ENCODE measurements at regions not wholly inside any gene's neighbourhood (a gene's known extent, or its start where the extent isn't known, plus 50 kb on each side); places are given as distances from the start of the nearest gene placed in this dataset.

- TF ChIP-seq CTCF (conservative IDR thresholded peaks at IDR 0.05) (no peak), ZFX (IDR thresholded peaks at IDR 0.05) (no peak)
Measured at GRCh38 chr9:82819260-82819659, 243.7 kb downstream of the RASEF start.
